ENCODE measurements at regions not wholly inside any gene's neighbourhood (a gene's known extent, or its start where the extent isn't known, plus 50 kb on each side); places are given as distances from the start of the nearest gene placed in this dataset.

- Histone ChIP-seq H3K9me3 (no peaks in the 10 kb centered on the region), H3K9ac (no peak overlapping the region), H3K4me3 (no peak overlapping the region), H3K4me1 (peaks cover 15% of the 10 kb centered on the region), H3K27me3 (no peaks in the 10 kb centered on the region), H3K4me2 (peak overlapping the region; percentile 10; the same call in 1 of the 2 replicates), H4K20me1 (no peaks in the 10 kb centered on the region), H3K36me3 (no peaks in the 10 kb centered on the region), H3K27ac (no peak overlapping the region)
- TF ChIP-seq Cebpa-rat (IDR thresholded peaks at IDR 0.05): no peak
Observed at GRCh38 chr18:40866013-40866645, 1088.9 kb upstream of the PIK3C3 start.

GRCh38 chr18:40864846-40865245 lies 1090.2 kb upstream of the PIK3C3 start:
- H3K4me2 ChIP-seq: no peak overlapping the region
- TF ChIP-seq Cebpa-rat (IDR thresholded peaks at IDR 0.05): no peak
- H3K27me3 ChIP-seq: no peaks in the 10 kb centered on the region
- no peak overlapping the region for H3K27ac ChIP-seq
- H4K20me1 ChIP-seq: no peaks in the 10 kb centered on the region
- no peaks in the 10 kb centered on the region for H3K9me3 ChIP-seq
- peaks cover 15% of the 10 kb centered on the region for H3K4me1 ChIP-seq
- no peak overlapping the region for H3K4me3 ChIP-seq
- no peaks in the 10 kb centered on the region for H3K36me3 ChIP-seq
- no peak overlapping the region for H3K9ac ChIP-seq

DNA sequence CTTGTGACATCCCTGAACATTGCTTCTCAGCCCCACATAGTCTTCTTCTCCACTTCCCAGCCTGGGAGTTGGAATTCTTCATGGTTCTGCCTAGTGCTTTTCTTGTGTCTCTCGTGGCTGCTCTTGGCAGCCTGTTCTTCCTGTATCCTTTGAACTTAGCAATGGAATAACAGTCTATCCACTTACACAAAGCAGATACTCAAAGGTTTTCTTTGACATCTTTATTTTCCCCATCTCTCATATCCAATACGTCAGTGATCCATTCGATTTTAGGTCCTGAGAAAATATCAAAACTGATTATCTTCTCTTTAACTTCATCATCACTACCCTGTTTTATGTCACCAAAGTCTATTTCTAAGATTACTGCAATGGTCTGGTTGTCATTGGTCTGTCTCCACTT lies 1091.2 kb upstream of the PIK3C3 start:
- Histone ChIP-seq H3K36me3 (no peaks in the 10 kb centered on the region), H4K20me1 (no peaks in the 10 kb centered on the region), H3K27me3 (no peaks in the 10 kb centered on the region), H3K4me1 (peaks cover 15% of the 10 kb centered on the region), H3K4me3 (no peak overlapping the region), H3K4me2 (no peak overlapping the region), H3K9ac (no peak overlapping the region), H3K27ac (no peak overlapping the region), H3K9me3 (no peaks in the 10 kb centered on the region)
- TF ChIP-seq Cebpa-rat (IDR thresholded peaks at IDR 0.05): no peak

- H3K9ac ChIP-seq: no peak overlapping the region
- H4K20me1 ChIP-seq: no peaks in the 10 kb centered on the region
- H3K4me2 ChIP-seq: no peak overlapping the region
- no peak overlapping the region for H3K27ac ChIP-seq
- no peak overlapping the region for H3K4me3 ChIP-seq
- no peaks in the 10 kb centered on the region for H3K9me3 ChIP-seq
- H3K27me3 ChIP-seq: no peaks in the 10 kb centered on the region
- no peak for TF ChIP-seq Cebpa-rat (IDR thresholded peaks at IDR 0.05)
- no peaks in the 10 kb centered on the region for H3K36me3 ChIP-seq
- H3K4me1 ChIP-seq: peaks cover 21% of the 10 kb centered on the region
Observed at GRCh38 chr18:40860189-40860588, 1094.8 kb upstream of the PIK3C3 start.

DNA sequence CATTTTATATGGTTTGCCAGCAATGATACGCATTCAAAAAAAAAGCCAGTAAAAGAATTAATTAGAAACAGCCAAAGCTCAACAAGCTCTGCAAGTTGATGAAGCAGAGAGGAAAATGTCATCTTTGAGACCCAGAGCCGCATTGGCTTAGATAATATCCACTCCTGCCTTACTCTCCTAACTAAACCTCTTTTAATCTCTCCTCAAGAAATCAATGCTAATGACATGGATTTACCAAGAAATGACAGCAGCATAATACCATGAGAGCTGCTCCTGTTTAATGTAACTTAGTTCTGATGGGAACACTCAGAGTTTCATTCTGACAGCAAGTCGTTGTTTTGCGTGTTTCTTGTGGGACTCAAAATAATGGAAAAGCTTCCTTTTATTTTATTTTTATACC lies 1099.4 kb upstream of the PIK3C3 start:
- TF ChIP-seq Cebpa-rat (IDR thresholded peaks at IDR 0.05): no peak
- Histone ChIP-seq H3K4me2 (no peak overlapping the region), H3K27me3 (no peaks in the 10 kb centered on the region), H3K36me3 (no peaks in the 10 kb centered on the region), H3K4me3 (no peak overlapping the region), H3K4me1 (peaks cover 21% of the 10 kb centered on the region), H3K27ac (no peak overlapping the region), H4K20me1 (no peaks in the 10 kb centered on the region), H3K9ac (no peak overlapping the region), H3K9me3 (no peaks in the 10 kb centered on the region)

DNA sequence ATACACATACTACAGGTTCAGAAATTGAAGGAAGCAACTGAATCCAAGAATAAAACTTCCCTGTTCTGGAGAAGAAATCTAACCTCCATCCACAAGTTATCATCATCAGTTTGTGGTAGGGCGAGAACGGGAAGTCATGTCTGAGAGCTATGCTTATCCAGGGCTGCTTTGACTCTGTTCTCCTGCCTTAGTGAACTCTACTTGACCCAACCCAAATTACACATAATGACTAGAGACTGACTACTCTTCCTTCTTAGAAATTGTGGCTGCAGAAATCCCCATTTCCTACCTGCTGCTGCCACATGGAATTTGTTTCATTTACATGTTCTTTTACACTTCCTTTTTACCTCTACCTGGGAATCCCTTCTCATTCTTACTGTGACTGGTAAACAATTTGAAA lies 1102.6 kb upstream of the PIK3C3 start:
- no peak overlapping the region for H3K4me2 ChIP-seq
- no peak for TF ChIP-seq Cebpa-rat (IDR thresholded peaks at IDR 0.05)
- no peak overlapping the region for H3K4me3 ChIP-seq
- no peaks in the 10 kb centered on the region for H4K20me1 ChIP-seq
- H3K9me3 ChIP-seq: no peaks in the 10 kb centered on the region
- no peaks in the 10 kb centered on the region for H3K27me3 ChIP-seq
- H3K27ac ChIP-seq: no peak overlapping the region
- peaks cover 15% of the 10 kb centered on the region for H3K4me1 ChIP-seq
- no peak overlapping the region for H3K9ac ChIP-seq
- H3K36me3 ChIP-seq: no peaks in the 10 kb centered on the region

DNA sequence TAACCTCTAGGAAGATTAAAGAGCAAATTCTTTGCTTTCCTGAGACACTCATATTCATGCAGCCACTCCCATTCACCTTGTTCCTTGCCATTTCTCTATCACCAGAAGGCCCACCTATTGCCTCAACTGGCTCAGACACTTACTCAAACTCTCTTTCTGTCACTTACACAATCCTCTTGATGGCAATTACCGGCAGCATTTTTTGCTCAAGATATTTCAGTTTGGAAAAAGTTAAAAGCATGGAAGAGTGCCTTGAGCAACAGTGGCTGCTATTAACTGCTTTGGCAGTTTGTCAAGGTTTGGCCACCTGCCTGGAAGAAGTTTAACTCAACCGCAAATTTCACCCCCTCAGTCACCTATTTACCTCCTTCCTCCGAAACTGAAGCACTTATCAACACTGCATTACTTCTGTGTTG lies 1104.0 kb upstream of the PIK3C3 start:
- Histone ChIP-seq H3K9me3 (no peaks in the 10 kb centered on the region), H3K4me2 (no peak overlapping the region), H4K20me1 (no peaks in the 10 kb centered on the region), H3K36me3 (no peaks in the 10 kb centered on the region), H3K4me3 (no peak overlapping the region), H3K9ac (no peak overlapping the region), H3K27me3 (no peaks in the 10 kb centered on the region), H3K4me1 (peaks cover 1% of the 10 kb centered on the region; the same call in 1 of the 2 replicates), H3K27ac (no peak overlapping the region)
- no peak for TF ChIP-seq Cebpa-rat (IDR thresholded peaks at IDR 0.05)

DNA sequence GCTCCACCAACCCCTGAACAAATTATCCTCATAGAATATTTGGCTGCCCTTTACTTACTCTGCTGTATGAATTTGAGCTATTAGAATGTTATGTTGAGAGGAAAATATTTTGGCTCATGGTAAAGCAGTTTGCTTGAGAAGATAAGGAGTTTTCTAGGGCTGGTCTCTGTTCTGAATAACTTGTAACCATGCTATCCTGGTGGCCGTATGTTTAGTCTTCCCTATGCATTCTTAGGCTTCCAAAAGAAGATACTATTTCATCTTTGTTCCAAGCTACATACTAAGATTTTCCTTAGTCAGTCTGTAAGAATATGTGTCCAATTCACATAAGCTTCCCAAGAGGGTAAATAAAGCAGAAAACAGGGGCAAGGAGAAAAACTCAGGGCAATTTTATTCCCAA lies 1105.1 kb upstream of the PIK3C3 start:
- no peak overlapping the region for H3K4me3 ChIP-seq
- H4K20me1 ChIP-seq: no peaks in the 10 kb centered on the region
- no peaks in the 10 kb centered on the region for H3K4me1 ChIP-seq
- no peak overlapping the region for H3K27ac ChIP-seq
- no peak overlapping the region for H3K4me2 ChIP-seq
- H3K9me3 ChIP-seq: no peaks in the 10 kb centered on the region
- H3K27me3 ChIP-seq: no peaks in the 10 kb centered on the region
- TF ChIP-seq Cebpa-rat (IDR thresholded peaks at IDR 0.05): no peak
- H3K36me3 ChIP-seq: no peaks in the 10 kb centered on the region
- H3K9ac ChIP-seq: no peak overlapping the region

- TF ChIP-seq Cebpa-rat (IDR thresholded peaks at IDR 0.05): no peak
- Histone ChIP-seq H3K27me3 (no peaks in the 10 kb centered on the region), H3K36me3 (no peaks in the 10 kb centered on the region), H3K9me3 (0 out of 2 replicates have a peak, but pooled peaks cover 4% of the 10 kb centered on the region), H4K20me1 (no peaks in the 10 kb centered on the region), H3K9ac (no peak overlapping the region), H3K27ac (no peak overlapping the region), H3K4me2 (no peak overlapping the region), H3K4me1 (no peaks in the 10 kb centered on the region), H3K4me3 (no peak overlapping the region)
Observed at GRCh38 chr18:40841467-40841866, 1113.6 kb upstream of the PIK3C3 start.

DNA sequence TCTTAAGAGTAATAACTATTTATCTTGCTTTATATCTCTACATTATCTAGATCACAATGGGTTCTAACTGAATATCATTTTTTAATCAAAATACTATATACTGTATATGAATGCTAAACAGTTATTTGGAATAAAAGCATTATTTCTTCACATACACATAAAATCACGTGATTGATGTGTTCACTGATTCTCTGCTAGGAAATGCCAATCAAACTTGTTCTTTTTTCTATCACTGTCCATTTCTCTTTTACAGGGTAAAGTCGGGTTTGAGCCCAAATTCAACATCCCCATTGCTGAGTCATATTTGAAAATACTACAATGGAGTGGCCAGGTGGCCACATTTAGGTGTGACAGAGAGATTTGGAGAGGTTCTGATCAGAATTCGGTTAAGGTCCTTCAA lies 1114.0 kb upstream of the PIK3C3 start:
- no peak overlapping the region for H3K27ac ChIP-seq
- no peak overlapping the region for H3K4me3 ChIP-seq
- no peak for TF ChIP-seq Cebpa-rat (IDR thresholded peaks at IDR 0.05)
- no peaks in the 10 kb centered on the region for H3K27me3 ChIP-seq
- no peaks in the 10 kb centered on the region for H3K4me1 ChIP-seq
- H3K4me2 ChIP-seq: no peak overlapping the region
- no peaks in the 10 kb centered on the region for H4K20me1 ChIP-seq
- H3K9ac ChIP-seq: no peak overlapping the region
- 0 out of 2 replicates have a peak, but pooled peaks cover 4% of the 10 kb centered on the region for H3K9me3 ChIP-seq
- H3K36me3 ChIP-seq: no peaks in the 10 kb centered on the region

- Histone ChIP-seq H3K9me3 (no peaks in the 10 kb centered on the region), H3K36me3 (no peaks in the 10 kb centered on the region), H3K4me3 (no peak overlapping the region), H3K4me1 (no peaks in the 10 kb centered on the region), H4K20me1 (no peaks in the 10 kb centered on the region), H3K9ac (no peak overlapping the region), H3K27me3 (no peaks in the 10 kb centered on the region), H3K4me2 (no peak overlapping the region), H3K27ac (no peak overlapping the region)
- TF ChIP-seq Cebpa-rat (IDR thresholded peaks at IDR 0.05): no peak
Observed at GRCh38 chr18:40832362-40832761, 1122.7 kb upstream of the PIK3C3 start.
